ENCODE measurements at regions not wholly inside any gene's neighbourhood (a gene's known extent, or its start where the extent isn't known, plus 50 kb on each side); places are given as distances from the start of the nearest gene placed in this dataset.

GRCh38 chr3:190774633-190775032, 87.9 kb downstream of the GMNC start (continued):
- TF ChIP-seq E4F1 (IDR thresholded peaks at IDR 0.05; ENCODE audit: borderline replicate concordance, partially characterized antibody): no peak

GRCh38 chr3:190773948-190774347, 88.5 kb downstream of the GMNC start:
- DNase-seq (ENCODE audit: low read depth, low spot score) (no peak), FAIRE-seq (no peak), ATAC-seq (no peak)
- Histone ChIP-seq H4K20me1 (ENCODE audit: control insufficient read depth, insufficient read depth) (no peaks in the 10 kb centered on the region), H3K79me2 (ENCODE audit: control insufficient read depth, insufficient read depth, low read length) (no peaks in the 10 kb centered on the region), H3K4me3 (no peak overlapping the region), H3K27ac (ENCODE audit: control insufficient read depth, insufficient read depth) (no peak overlapping the region), H3K4me1 (ENCODE audit: control insufficient read depth, insufficient read depth, low read length) (no peaks in the 10 kb centered on the region), H2AFZ (ENCODE audit: control insufficient read depth, low read depth, low read length) (no peak overlapping the region), H3K9ac (ENCODE audit: control insufficient read depth, insufficient read depth, low read length) (no peak overlapping the region), H3K27me3 (replicated peaks in 1 of 2; ENCODE audit: control insufficient read depth in 2 of 2, insufficient read depth in 2 of 2, low read length in 1 of 2) (no peaks in the 10 kb centered on the region), H3K4me2 (ENCODE audit: control insufficient read depth, insufficient read depth) (no peak overlapping the region), H3K9me3 (replicated peaks; ENCODE audit: control insufficient read depth, insufficient read depth, low read length) (no peaks in the 10 kb centered on the region), H3K36me3 (ENCODE audit: control insufficient read depth in 2 of 2, insufficient read depth in 2 of 2, low read length in 1 of 2) (no peaks in the 10 kb centered on the region)
- 39% methylated on average over 7 of the region's 7 CpGs for WGBS (ENCODE audit: insufficient coverage, insufficient replicate concordance, low lambda C conversion rate, missing lambda C conversion rate)
- ChIA-PET CTCF (no interaction called here), RAD21 (ENCODE audit: unreplicated experiment) (no interaction called here), POLR2A (no interaction called here), SMC1A (ENCODE audit: uncharacterized antibody, unreplicated experiment) (interaction anchor here (0.9 kb wide), 1 partner anchor 43 kb away, joined by 3 read pairs; no protein-coding TSS in a partner anchor)
- BruUV-seq (replicated peaks): no TSS peak
- intact Hi-C loops (cut with micrococcal nuclease; ENCODE audit: unreplicated experiment) (no loop called here), in situ Hi-C loops (cut with MboI) (no loop called here)
- TF ChIP-seq NBN (IDR thresholded peaks at IDR 0.05): no peak
- no peak for TF ChIP-seq TBL1XR1 (IDR thresholded peaks at IDR 0.05; ENCODE audit: low read depth, low read length)
- TF ChIP-seq SREBF2 (IDR thresholded peaks at IDR 0.05; ENCODE audit: low read length): no peak
- TF ChIP-seq CEBPB (IDR thresholded peaks at IDR 0.05; ENCODE audit: borderline replicate concordance in 1 of 2, low read depth in 2 of 2, low read length in 2 of 2): no peak
- no peak for TF ChIP-seq STAT1 (conservative IDR thresholded peaks at IDR 0.05)
- TF ChIP-seq SREBF1 (IDR thresholded peaks at IDR 0.05; ENCODE audit: low read length): no peak
- no peak for TF ChIP-seq ETV6 (conservative IDR thresholded peaks at IDR 0.05 in 1 of 2, IDR thresholded peaks at IDR 0.05 in 1 of 2; ENCODE audit: borderline replicate concordance in 1 of 2, low read depth in 1 of 2)
- TF ChIP-seq CHD1 (IDR thresholded peaks at IDR 0.05; ENCODE audit: low read depth, low read length): no peak
- TF ChIP-seq ZZZ3 (IDR thresholded peaks at IDR 0.05; ENCODE audit: control insufficient read depth, insufficient read length, low read depth): no peak
- TF ChIP-seq NFIC (IDR thresholded peaks at IDR 0.05; ENCODE audit: low read depth, low read length): no peak

All from GM12878 (cell line).